Activated T-cell treated with anti-CD3 and anti-CD28 coated beads, Interleukin-2, amount 50 U/mL, for 72 hours (primary cell): ENCODE measurements at regions not wholly inside any gene's neighbourhood (a gene's known extent, or its start where the extent isn't known, plus 50 kb on each side); places are given as distances from the start of the nearest gene placed in this dataset.

Experiments used
- ATAC-seq, 2 donors: fragments of 150-1000 bp; cut with Tn5 transposase; replicated peaks in 1 of 2; 2 replicates each; pipeline ENCODE4 v1.10.0; 2021; ENCODE audit warnings: moderate library complexity in 2 of 2, mild to moderate bottlenecking in 1 of 2
- DNase-seq, 2 donors: peaks; one replicate each; pipeline ENCODE4 v3.0.0; 2021 to 2022; ENCODE audit warnings: mixed read lengths in 1 of 2
- H3K27ac Mint-ChIP-seq: one replicate; pipeline ENCODE4 v1.8.0; 2022; ENCODE audit warnings: mild to moderate bottlenecking, moderate library complexity, mixed read lengths
- H3K27me3 Mint-ChIP-seq: one replicate; pipeline ENCODE4 v1.8.0; 2022; ENCODE audit warnings: low read depth, mixed read lengths
- H3K36me3 Mint-ChIP-seq, 2 donors: one replicate each; pipeline ENCODE4 v1.8.0; 2022; ENCODE audit warnings: mixed read lengths in 2 of 2, mild to moderate bottlenecking in 1 of 2; ENCODE audit not compliant: insufficient read depth in 2 of 2
- H3K4me1 Mint-ChIP-seq: one replicate; pipeline ENCODE4 v1.8.0; 2022; ENCODE audit warnings: low read depth, mixed read lengths
- H3K4me3 Mint-ChIP-seq, 2 donors: one replicate each; pipeline ENCODE4 v1.8.0; 2022; ENCODE audit warnings: mild to moderate bottlenecking in 2 of 2, mixed read lengths in 2 of 2, moderate library complexity in 2 of 2
- H3K9me3 Mint-ChIP-seq, 2 donors: one replicate each; pipeline ENCODE4 v1.8.0; 2022; ENCODE audit warnings: mixed read lengths in 2 of 2

DNA sequence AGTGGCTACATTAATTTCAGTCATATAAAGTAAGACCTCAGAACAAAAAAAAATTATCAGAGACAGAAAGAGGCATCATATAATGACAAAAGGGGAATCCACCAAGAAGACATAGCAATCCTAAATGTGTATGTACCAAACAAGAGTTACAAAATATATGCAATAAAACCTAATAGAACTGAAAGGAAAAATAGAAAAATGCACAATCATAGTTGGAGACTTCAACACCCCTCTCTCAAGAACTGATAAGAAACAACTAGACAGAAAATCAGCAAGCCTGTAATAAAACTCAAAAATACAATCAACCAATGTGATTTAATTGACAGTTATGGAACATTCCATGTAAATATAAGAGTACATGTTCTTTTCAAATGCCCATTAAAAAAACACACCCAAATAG is 61.3 kb upstream of the C16orf82 start:
- Mint-ChIP-seq H3K36me3 (no peaks in the 10 kb centered on the region), H3K27me3 (peaks cover 52% of the 10 kb centered on the region), H3K4me1 (no peaks in the 10 kb centered on the region), H3K4me3 (no peak overlapping the region), H3K9me3 (peaks cover 0 to 2% of the 10 kb centered on the region in 2 donors), H3K27ac (no peak overlapping the region)
- ATAC-seq (no peak), DNase-seq (no peak)
